ENCODE measurements at regions not wholly inside any gene's neighbourhood (a gene's known extent, or its start where the extent isn't known, plus 50 kb on each side); places are given as distances from the start of the nearest gene placed in this dataset.

DNA sequence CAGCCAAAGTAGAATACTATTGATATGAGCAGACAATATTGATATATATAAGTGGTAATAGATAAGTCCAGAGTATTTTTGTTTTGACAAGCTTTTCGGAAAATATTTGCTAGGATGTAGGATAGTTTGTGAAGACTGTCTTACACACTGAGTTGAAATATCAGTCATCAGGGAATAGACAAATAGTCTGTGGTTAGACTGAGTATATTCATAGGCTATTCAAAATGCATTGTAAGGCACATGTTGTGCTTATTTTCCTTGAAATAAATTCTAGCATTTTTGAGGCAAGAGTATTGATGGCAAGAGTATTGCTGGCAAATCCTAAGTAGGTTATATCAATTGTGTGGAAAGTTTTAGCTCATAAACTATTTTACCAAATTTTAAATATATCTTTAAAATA lies 201.1 kb downstream of the LRIG3 start:
- TF ChIP-seq CTCF (IDR thresholded peaks at IDR 0.05; ENCODE audit: insufficient read depth, low read length, poor library complexity, severe bottlenecking), result no peak
- TF ChIP-seq EZH2phosphoT487 (conservative IDR thresholded peaks at IDR 0.05; ENCODE audit: low read length), result no peak
